Adrenal gland (tissue), 5 donors: ENCODE measurements at regions not wholly inside any gene's neighbourhood (a gene's known extent, or its start where the extent isn't known, plus 50 kb on each side); places are given as distances from the start of the nearest gene placed in this dataset.

Experiments used
- CTCF ChIP-seq, 6 experiments: fragments of 450-650 bp in 4 of 6; fragments of 200-600 bp in 2 of 6; sonication (generic) in 1 of 6; IDR thresholded peaks; 1 replicate in 5 of 6; 2 replicates in 1 of 6; pipeline versions ENCODE4 v1.5.1 to v1.8.0; 2016 to 2021; ENCODE audit warnings: antibody characterized with exemption in 6 of 6, mild to moderate bottlenecking in 2 of 6, moderate library complexity in 1 of 6
- POLR2A ChIP-seq, 2 donors: fragments of 450-650 bp; IDR thresholded peaks; one replicate each; pipeline ENCODE4 v1.6.1; 2017; ENCODE audit warnings: antibody characterized with exemption in 2 of 2, mild to moderate bottlenecking in 2 of 2, moderate library complexity in 1 of 2
- donor health status: DM: no; HTN: no; CAD: no.

GRCh38 chr15:29466292-29466691 is 196.7 kb upstream of the NSMCE3 start:
- TF ChIP-seq CTCF (IDR thresholded peaks at IDR 0.05): no peak
- TF ChIP-seq POLR2A (IDR thresholded peaks at IDR 0.05): no peak
